ENCODE measurements at regions not wholly inside any gene's neighbourhood (a gene's known extent, or its start where the extent isn't known, plus 50 kb on each side); places are given as distances from the start of the nearest gene placed in this dataset.

- no peak overlapping the region for H3K4me3 ChIP-seq (replicated peaks in 1 of 2; ENCODE audit: low read depth in 2 of 2, low read length in 2 of 2)
- no peak for TF ChIP-seq CTCF (IDR thresholded peaks at IDR 0.05; ENCODE audit: low read depth, low read length)
- DNase-seq (ENCODE audit: low read depth in 2 of 2): peak; percentile 37 to 61
Observed at GRCh38 chr5:86977190-86977589, 290.5 kb upstream of the RASA1 start.

- DNase-seq (ENCODE audit: low read depth in 2 of 2): no peak
- no peak overlapping the region for H3K4me3 ChIP-seq (replicated peaks in 1 of 2; ENCODE audit: low read depth in 2 of 2, low read length in 2 of 2)
- TF ChIP-seq CTCF (IDR thresholded peaks at IDR 0.05; ENCODE audit: low read depth, low read length): no peak
Observed at GRCh38 chr5:86977808-86978207, 289.9 kb upstream of the RASA1 start.

GRCh38 chr5:86979811-86980411, 287.8 kb upstream of the RASA1 start:
- peak; percentile 90 to 91 for DNase-seq (ENCODE audit: low read depth in 2 of 2)
- TF ChIP-seq CTCF (IDR thresholded peaks at IDR 0.05; ENCODE audit: low read depth, low read length): no peak
- no peak overlapping the region for H3K4me3 ChIP-seq (replicated peaks in 1 of 2; ENCODE audit: low read depth in 2 of 2, low read length in 2 of 2)

- DNase-seq (ENCODE audit: low read depth in 2 of 2): no peak
- no peak for TF ChIP-seq CTCF (IDR thresholded peaks at IDR 0.05; ENCODE audit: low read depth, low read length)
- no peak overlapping the region for H3K4me3 ChIP-seq (replicated peaks in 1 of 2; ENCODE audit: low read depth in 2 of 2, low read length in 2 of 2)
Observed at GRCh38 chr5:86981898-86982297, 285.8 kb upstream of the RASA1 start.

GRCh38 chr5:86983208-86983607, 284.5 kb upstream of the RASA1 start:
- DNase-seq (ENCODE audit: low read depth in 2 of 2): no peak
- no peak for TF ChIP-seq CTCF (IDR thresholded peaks at IDR 0.05; ENCODE audit: low read depth, low read length)
- no peak overlapping the region for H3K4me3 ChIP-seq (replicated peaks in 1 of 2; ENCODE audit: low read depth in 2 of 2, low read length in 2 of 2)

- no peak for DNase-seq (ENCODE audit: low read depth in 2 of 2)
- no peak for TF ChIP-seq CTCF (IDR thresholded peaks at IDR 0.05; ENCODE audit: low read depth, low read length)
- no peak overlapping the region for H3K4me3 ChIP-seq (replicated peaks in 1 of 2; ENCODE audit: low read depth in 2 of 2, low read length in 2 of 2)
Observed at GRCh38 chr5:86986837-86987236, 280.8 kb upstream of the RASA1 start.

GRCh38 chr5:86997516-86997915, 270.2 kb upstream of the RASA1 start:
- H3K4me3 ChIP-seq (replicated peaks in 1 of 2; ENCODE audit: low read depth in 2 of 2, low read length in 2 of 2): no peak overlapping the region
- DNase-seq (ENCODE audit: low read depth in 2 of 2): peak in 1 of 2 donors; percentile 46
- no peak for TF ChIP-seq CTCF (IDR thresholded peaks at IDR 0.05; ENCODE audit: low read depth, low read length)

Measured in cardiac fibroblast (primary cell).